WTC11 (cell line): ENCODE measurements at regions not wholly inside any gene's neighbourhood (a gene's known extent, or its start where the extent isn't known, plus 50 kb on each side); places are given as distances from the start of the nearest gene placed in this dataset.

Source experiments
- ELF4 ChIP-seq: sonication (generic); formaldehyde crosslinking; IDR thresholded peaks from 2 replicates; pipeline ENCODE4 v1.8.1; 2022; ENCODE audit warnings: low read depth, mild to moderate bottlenecking, moderate library complexity, missing genetic modification reagents
- GRHL2 ChIP-seq: fragments of 250-450 bp; sonication (Bioruptor Pico); IDR thresholded peaks from 2 replicates; pipeline ENCODE4 v1.8.0; 2022; ENCODE audit warnings: mild to moderate bottlenecking, moderate library complexity; ENCODE audit not compliant: insufficient replicate concordance, severe bottlenecking
- MXD4 ChIP-seq: fragments of 250-450 bp; sonication (Bioruptor Pico); IDR thresholded peaks from 2 replicates; pipeline ENCODE4 v1.8.0; 2021; ENCODE audit warnings: mild to moderate bottlenecking, moderate library complexity, borderline replicate concordance
- NFYB ChIP-seq: sonication (generic); formaldehyde crosslinking; conservative IDR thresholded peaks from 2 replicates; pipeline ENCODE4 v1.8.0; 2022; ENCODE audit warnings: low read depth, missing genetic modification reagents
- ZNF671 ChIP-seq: fragments of 250-450 bp; sonication (Bioruptor Pico); IDR thresholded peaks from 2 replicates; pipeline ENCODE4 v1.8.0; 2021; ENCODE audit warnings: mild to moderate bottlenecking
- TF ChIP-seq, protein P1 (sequence below): fragments of 200-600 bp; IDR thresholded peaks from 2 replicates; pipeline ENCODE4 v1.8.0; 2022; ENCODE audit warnings: antibody characterized with exemption
- TF ChIP-seq, protein P2 (sequence below): sonication (generic); formaldehyde crosslinking; IDR thresholded peaks from 2 replicates; pipeline ENCODE4 v1.8.1; 2022; ENCODE audit warnings: mild to moderate bottlenecking, moderate library complexity, missing genetic modification reagents
- TF ChIP-seq, protein P3 (sequence below): sonication (generic); formaldehyde crosslinking; conservative IDR thresholded peaks from 2 replicates; pipeline ENCODE4 v1.8.1; 2022; ENCODE audit warnings: mild to moderate bottlenecking, missing genetic modification reagents

GRCh38 chr2:82320296-82320695 is 2015.7 kb upstream of the LRRTM1 start:
- TF ChIP-seq, protein P1, sequence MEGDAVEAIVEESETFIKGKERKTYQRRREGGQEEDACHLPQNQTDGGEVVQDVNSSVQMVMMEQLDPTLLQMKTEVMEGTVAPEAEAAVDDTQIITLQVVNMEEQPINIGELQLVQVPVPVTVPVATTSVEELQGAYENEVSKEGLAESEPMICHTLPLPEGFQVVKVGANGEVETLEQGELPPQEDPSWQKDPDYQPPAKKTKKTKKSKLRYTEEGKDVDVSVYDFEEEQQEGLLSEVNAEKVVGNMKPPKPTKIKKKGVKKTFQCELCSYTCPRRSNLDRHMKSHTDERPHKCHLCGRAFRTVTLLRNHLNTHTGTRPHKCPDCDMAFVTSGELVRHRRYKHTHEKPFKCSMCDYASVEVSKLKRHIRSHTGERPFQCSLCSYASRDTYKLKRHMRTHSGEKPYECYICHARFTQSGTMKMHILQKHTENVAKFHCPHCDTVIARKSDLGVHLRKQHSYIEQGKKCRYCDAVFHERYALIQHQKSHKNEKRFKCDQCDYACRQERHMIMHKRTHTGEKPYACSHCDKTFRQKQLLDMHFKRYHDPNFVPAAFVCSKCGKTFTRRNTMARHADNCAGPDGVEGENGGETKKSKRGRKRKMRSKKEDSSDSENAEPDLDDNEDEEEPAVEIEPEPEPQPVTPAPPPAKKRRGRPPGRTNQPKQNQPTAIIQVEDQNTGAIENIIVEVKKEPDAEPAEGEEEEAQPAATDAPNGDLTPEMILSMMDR = no peak
- TF ChIP-seq MXD4 (CRISPR knock-in tag) (no peak), ELF4 (CRISPR knock-in tag) (no peak), GRHL2 (CRISPR knock-in tag) (no peak), ZNF671 (CRISPR knock-in tag) (no peak), NFYB (no peak)
- TF ChIP-seq, protein P2, sequence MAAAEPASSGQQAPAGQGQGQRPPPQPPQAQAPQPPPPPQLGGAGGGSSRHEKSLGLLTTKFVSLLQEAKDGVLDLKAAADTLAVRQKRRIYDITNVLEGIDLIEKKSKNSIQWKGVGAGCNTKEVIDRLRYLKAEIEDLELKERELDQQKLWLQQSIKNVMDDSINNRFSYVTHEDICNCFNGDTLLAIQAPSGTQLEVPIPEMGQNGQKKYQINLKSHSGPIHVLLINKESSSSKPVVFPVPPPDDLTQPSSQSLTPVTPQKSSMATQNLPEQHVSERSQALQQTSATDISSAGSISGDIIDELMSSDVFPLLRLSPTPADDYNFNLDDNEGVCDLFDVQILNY = no peak
- TF ChIP-seq, protein P3, sequence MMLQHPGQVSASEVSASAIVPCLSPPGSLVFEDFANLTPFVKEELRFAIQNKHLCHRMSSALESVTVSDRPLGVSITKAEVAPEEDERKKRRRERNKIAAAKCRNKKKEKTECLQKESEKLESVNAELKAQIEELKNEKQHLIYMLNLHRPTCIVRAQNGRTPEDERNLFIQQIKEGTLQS (CRISPR knock-in tag) = no peak
